GM19240 (cell line): ENCODE measurements at regions not wholly inside any gene's neighbourhood (a gene's known extent, or its start where the extent isn't known, plus 50 kb on each side); places are given as distances from the start of the nearest gene placed in this dataset.
"Not testable (repeated sequence)": the region's sequence is repeated elsewhere in the genome, so short reads cannot be mapped to it uniquely, and the experiment has no call there.

Source experiments
- DNase-seq: peaks from one replicate; pipeline ENCODE4 v3.0.0; 2011; ENCODE audit warnings: low spot score; ENCODE audit not compliant: insufficient read length

DNA sequence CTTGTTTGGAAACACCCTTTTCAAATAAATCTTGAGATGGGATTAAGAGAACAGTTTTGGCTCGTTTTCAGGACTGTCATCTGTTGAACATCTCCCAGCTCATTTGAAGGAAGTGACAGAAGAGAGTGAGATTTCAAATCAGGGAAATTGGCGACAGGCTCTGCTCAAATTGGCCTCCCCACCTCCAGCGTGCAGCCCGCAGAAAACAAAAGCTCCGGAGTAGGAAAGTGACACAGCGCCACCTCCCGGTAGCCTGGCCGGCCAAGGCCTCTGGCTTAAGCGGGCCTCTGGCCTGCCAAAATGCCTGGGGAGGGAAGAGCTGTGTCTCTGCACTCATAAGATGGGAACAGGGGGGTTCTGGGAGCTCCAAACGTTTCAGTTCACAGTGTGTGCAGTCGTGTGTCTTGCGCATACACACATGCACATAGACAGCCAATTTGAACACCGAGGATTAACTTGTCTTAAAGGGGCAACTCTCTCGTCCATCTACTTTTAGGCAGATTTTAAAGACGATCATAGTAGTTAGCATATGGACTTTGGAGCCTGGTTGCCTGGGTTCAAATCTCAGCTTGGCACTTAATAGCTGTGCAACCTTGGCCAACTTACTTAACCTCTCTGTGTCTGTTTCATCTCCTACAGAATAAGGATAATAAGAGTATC is 132.7 kb upstream of the RCN1 start:
- DNase-seq: peak; percentile 69

DNA sequence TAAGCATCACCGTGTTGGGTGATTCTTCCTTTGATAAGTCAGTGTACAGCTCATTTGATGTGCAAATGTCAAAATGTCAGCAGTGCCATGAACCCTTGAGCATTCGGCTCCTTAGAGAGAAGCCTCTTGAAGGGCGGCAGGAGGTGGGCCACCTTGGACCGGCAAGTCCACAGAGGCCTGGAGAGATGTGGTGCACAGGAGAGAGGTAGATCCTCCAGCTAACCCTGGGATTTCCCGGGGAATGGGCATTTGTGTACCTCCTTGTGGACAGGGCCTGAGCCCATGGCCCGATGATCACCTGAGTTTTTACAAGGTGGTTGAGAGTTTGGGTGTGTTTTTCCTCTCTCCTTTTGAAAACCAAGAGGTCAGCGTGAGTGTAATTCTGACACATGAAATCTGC is 133.2 kb upstream of the RCN1 start:
- no peak for DNase-seq

DNA sequence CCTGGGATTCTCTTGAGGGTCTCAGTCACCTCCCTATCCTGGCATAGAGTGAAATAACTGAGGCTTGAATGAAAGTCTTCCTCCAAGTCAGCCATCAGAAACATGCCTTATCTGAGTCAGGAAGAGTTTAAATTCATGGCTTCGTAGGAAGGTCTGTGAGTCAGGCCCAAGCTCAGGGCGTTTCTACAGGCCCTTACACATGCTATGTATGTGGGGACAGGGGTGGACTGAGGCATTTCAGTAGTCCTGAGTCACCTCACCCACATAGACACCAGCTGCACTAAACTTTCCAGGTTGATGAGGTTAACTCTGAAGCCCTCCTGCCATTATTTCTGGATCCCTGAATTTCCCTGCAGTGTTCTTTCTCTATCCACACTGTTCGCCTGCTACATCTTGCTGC is 134.6 kb upstream of the RCN1 start:
- no peak for DNase-seq

DNA sequence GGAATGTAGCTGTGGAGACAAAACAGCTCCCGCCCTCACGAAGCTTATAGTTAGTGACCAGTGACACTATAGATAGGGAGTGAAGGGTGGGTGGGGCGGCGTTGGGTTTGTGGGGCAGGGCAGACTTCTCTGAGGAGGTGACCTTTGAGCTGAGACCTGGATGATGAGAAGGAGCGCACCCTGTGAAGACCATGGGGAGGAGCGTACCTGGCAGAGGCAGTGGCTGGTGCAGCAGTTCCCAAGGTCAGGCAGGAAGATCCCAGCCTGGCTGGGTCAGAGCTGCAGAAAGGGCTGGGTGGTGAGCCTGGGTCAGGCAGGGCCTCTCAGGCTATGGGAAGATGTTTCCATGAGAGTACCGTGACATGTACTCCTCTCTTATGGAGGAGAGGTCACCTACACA is 135.0 kb upstream of the RCN1 start:
- no peak for DNase-seq

- no peak for DNase-seq
These were observed 137.0 kb upstream of the RCN1 start for GRCh38 chr11:31953803-31954327.

- not testable (repeated sequence) for DNase-seq
These were observed 138.6 kb upstream of the PAX6 start for GRCh38 chr11:31949733-31950200.

- no peak for DNase-seq
These were observed 135.9 kb upstream of the PAX6 start for GRCh38 chr11:31947051-31947450.

DNA sequence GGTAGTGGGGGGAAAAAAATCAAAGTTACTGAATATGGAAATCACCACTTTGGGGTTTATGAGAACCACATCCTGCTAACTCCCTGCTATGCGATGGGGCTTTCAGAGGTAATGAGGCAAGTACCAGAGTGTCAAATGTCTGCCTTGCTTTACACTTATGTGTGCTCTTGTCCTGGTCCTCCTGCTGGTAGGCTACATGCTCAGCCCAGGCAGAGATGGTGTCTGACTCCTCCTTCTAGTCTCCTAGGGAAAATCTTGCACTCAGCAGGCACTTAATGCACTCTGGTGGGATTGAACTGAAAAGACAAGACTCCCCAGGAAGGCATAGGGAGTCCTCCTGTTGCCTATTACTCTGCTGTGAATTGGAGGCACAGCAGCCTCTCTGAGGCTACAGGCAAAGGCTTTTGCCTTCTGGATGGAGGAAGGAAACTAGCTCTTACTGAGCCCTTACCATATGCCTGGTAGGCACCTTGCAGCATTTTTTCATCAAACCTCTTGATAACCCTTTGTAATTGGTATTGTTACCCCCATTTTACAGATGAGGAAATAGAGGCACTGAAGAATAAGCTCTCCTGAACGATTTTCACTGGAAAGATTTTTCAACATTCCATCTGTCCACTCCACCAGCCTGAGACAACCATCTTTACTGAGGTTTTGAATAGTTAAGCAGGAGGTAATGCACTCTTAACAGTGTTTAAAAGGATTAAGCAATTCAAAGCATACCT is 132.1 kb upstream of the PAX6 start:
- DNase-seq: no peak

- no peak for DNase-seq
These were observed 129.4 kb upstream of the PAX6 start for GRCh38 chr11:31940371-31941037.

DNA sequence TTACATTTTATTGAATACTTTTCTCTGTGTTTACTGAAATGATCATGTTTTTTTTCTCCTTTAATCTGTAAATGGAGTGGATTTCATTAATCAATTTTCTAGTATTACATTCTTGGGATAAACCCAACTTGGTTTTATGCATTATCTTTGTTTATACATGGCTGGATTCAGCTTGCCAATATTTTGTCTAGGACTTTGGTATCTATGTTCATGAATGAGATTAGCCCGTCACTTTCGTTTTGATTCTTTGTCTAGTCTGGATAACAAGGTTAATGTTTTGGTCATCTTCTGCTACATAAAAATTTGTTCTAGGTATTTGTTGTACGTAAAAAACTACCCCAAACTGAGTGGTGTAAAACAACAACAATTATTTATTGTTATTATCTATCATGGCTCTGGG is 127.9 kb upstream of the PAX6 start:
- DNase-seq: no peak

DNA sequence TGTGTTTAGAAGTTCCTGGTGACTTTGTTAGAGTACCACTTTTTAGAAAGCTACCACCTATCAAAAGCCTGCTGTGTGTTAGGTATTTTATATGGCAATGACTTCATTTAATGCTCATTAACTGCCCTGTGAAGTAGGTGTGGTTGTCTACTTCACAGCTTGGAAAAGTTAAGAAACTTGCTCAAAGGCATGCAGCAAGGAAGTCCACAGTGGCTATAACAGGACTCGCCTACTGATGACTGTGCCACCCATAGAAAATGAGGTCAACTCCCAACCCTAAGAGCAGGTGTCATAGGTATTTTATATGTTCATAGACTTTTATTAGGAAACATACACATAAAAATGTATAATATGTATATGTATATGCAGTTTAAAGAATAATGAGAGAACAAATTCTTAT is 125.2 kb upstream of the PAX6 start:
- no peak for DNase-seq

GRCh38 chr11:31932879-31933278 is 121.8 kb upstream of the PAX6 start:
- DNase-seq: no peak

GRCh38 chr11:31927982-31928381 is 116.9 kb upstream of the PAX6 start:
- no peak for DNase-seq

DNA sequence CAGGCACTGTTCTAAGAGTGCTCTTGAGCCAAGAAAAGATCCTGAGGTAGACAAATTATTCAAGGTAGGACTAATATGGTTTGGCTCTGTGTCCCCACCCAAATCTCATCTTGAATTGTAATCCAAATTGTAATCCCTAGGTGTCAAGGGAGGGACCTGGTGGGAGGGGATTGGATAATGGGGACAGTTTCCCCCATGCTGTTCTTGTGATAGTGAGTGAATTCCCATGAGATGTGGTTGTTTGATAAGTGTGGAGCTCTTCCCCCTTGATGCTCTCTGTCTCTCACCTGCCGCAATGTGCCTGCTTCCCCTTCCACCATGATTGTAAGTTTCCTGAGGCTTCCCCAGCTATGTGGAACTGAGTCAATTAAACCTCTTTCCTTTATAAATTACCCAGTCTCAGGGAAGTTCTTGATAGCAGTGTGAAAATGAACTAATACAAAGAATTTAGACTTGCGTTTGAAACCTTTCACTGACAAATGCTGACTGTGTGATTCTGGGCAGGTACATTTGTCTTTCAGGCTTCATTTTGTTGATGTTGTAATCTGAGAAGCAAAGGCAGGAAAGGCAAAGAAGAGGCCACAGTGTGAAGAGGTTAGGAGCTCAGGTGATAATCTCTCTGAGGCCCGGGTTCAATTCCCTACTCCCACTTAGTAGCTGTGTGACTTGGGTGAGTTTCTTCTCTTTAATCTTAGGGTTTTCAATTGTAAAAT is 115.8 kb upstream of the PAX6 start:
- no peak for DNase-seq

- DNase-seq: no peak
These were observed 115.0 kb upstream of the PAX6 start for GRCh38 chr11:31926106-31926505.

DNA sequence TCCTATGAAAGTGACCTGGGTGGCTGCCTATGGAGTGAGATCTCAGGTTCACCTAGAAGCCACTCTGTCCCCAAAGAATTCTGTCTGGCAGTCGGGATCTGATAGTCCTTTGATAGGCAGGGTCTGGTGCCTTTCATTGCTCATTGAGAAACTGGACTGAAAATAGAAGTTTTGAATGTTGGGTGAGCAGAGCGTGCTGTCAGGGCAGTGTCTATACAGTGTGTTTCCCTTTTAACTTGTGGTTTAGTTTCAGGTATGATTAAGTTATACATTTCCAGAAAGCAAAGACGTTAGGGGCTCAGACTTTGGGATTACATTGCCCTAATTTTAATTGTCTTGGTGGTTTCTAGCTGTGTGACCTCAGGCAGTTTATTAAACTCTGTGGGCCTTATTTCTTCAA is 111.3 kb upstream of the PAX6 start:
- DNase-seq: no peak

DNA sequence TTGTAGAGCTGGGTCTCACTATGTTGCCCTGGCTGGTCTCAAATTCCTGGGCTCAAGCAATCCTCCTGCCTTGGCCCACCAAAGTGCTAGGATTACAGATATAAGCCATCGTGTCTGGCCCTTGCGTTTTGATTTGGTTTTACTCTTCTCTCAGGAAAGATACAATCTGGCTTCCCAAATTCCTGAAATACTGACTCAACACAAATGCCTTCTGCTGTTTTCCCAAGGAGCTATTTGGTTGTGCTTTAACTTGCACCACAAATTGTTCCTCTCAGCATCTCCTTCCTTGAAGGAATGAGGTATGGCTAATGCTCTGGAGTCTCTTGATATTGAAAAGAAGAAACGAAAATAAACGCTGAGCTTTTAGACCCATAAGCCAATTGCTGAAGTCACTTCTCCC is 110.0 kb upstream of the PAX6 start:
- no peak for DNase-seq

DNA sequence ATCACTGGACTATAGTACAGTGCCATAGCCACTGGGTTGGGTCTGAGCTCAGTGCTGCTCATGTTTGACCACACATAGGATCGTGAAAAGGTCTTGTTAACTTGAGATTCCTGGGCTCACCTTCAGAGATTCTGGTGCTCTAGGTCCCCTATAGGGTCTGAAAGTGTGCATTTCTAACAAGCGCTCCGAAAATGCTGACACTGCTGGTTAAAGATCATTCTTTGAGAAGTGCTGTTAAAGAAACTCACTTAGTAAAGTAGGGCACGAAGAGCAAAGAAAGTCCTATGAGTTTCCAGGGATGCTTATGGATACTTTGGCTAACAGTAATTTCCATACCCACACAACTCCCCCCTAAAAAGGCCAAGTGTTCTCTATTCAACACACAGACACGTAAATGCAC is 108.1 kb upstream of the PAX6 start:
- DNase-seq: no peak

DNA sequence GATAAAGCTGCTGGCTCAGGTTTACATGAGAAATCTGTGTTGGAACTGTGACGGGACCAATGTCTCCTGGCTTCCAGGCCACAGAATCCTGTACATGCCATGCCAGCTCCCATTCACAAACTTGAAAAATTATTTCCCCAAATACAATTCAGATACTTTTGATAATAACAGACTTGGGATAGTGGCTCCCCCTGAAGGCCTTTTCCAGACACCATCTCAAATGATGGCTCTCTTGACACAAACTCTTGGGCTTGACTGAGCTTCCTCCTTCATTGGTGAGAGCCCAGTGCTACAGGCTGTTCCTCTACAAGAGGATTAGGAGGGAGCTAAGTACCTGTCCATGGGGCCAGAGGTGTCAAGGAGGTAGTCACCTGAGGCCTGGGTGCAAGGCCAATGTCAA is 104.7 kb upstream of the PAX6 start:
- no peak for DNase-seq

- DNase-seq: no peak
These were observed 102.9 kb upstream of the PAX6 start for GRCh38 chr11:31913985-31914384.

DNA sequence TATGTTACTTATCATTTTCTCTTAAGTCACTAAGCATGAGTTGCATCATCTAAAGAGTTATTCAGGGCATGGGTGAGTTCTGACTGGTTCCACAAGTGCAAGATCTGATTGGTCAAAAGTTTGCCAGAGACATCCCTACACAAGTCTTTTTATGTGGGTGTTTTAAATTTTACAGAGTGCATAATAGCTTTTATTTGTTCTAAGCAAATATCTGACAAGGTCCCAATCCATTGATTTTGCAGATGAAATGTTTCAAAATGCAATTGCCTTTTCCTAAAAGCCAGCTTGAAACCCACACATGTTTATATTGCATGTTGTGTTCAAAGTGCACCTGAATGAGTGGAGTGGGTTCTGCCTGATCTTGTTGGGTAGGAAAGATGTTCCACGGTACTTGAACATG is 101.7 kb upstream of the PAX6 start:
- DNase-seq: no peak
